ENCODE measurements at regions not wholly inside any gene's neighbourhood (a gene's known extent, or its start where the extent isn't known, plus 50 kb on each side); places are given as distances from the start of the nearest gene placed in this dataset.

DNA sequence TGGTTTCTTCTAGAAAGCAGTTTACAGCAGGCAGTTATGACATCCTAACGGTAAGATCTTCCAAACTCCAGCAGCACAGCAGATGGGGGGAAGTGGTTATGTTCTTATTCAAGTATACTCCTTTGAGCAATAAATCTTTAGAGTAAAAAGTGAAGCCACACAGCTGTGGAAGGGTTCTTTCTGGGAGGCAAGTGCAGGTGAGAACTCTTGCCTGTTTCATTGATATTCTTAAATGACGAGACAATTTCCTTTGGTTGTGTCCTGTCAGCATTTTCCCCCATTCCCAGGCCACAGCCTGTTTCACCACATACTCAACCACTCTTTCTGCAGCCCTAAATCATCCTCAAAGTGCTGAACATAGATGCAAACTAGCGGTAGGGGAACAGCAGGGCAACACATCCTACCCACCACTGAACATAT, 207.3 kb upstream of the MTNR1B start:
- intact Hi-C loops (cut with micrococcal nuclease; ENCODE audit: unreplicated experiment) = no loop called here
- DNase-seq = no peak
- Histone ChIP-seq H3K36me3 (ENCODE audit: control insufficient read depth, insufficient read depth, low read length) (no peaks in the 10 kb centered on the region), H3K4me1 (no peaks in the 10 kb centered on the region), H3K27me3 (replicated peaks; ENCODE audit: control insufficient read depth, insufficient read depth, low read length) (0 out of 2 replicates have a peak, but pooled peaks cover 1% of the 10 kb centered on the region), H3K9me3 (no peaks in the 10 kb centered on the region), H3K4me3 (ENCODE audit: low read depth, low read length) (no peak overlapping the region)
- no peak overlapping the region for H3K4me3 Mint-ChIP-seq (ENCODE audit: unreplicated experiment)
- BruUV-seq (replicated peaks) = no TSS peak
- H3K27ac Mint-ChIP-seq (ENCODE audit: unreplicated experiment) = no peak overlapping the region
- POLR2A ChIA-PET = no interaction called here
- H3K4me1 Mint-ChIP-seq (ENCODE audit: low read depth, unreplicated experiment) = no peaks in the 10 kb centered on the region
- no peak for TF ChIP-seq CTCF (IDR thresholded peaks at IDR 0.05; ENCODE audit: insufficient read depth in 1 of 2, low read depth in 1 of 2, low read length in 1 of 2, severe bottlenecking in 1 of 2, unreplicated experiment in 1 of 2)
- H3K9me3 Mint-ChIP-seq (ENCODE audit: unreplicated experiment) = no peaks in the 10 kb centered on the region
- H3K36me3 Mint-ChIP-seq (ENCODE audit: insufficient read depth, unreplicated experiment) = no peaks in the 10 kb centered on the region
- peaks cover 38% of the 10 kb centered on the region for H3K27me3 Mint-ChIP-seq (ENCODE audit: insufficient read depth, unreplicated experiment)
- CTCF ChIA-PET = no interaction called here

GRCh38 chr11:92763336-92763735, 206.1 kb upstream of the MTNR1B start:
- Histone ChIP-seq H3K4me3 (ENCODE audit: low read depth, low read length) (no peak overlapping the region), H3K27me3 (replicated peaks; ENCODE audit: control insufficient read depth, insufficient read depth, low read length) (0 out of 2 replicates have a peak, but pooled peaks cover 1% of the 10 kb centered on the region), H3K36me3 (ENCODE audit: control insufficient read depth, insufficient read depth, low read length) (no peaks in the 10 kb centered on the region), H3K4me1 (no peaks in the 10 kb centered on the region), H3K9me3 (no peaks in the 10 kb centered on the region)
- ChIA-PET POLR2A (no interaction called here), CTCF (no interaction called here)
- Mint-ChIP-seq H3K9me3 (ENCODE audit: unreplicated experiment) (no peaks in the 10 kb centered on the region), H3K36me3 (ENCODE audit: insufficient read depth, unreplicated experiment) (no peaks in the 10 kb centered on the region), H3K27ac (ENCODE audit: unreplicated experiment) (no peak overlapping the region), H3K27me3 (ENCODE audit: insufficient read depth, unreplicated experiment) (peaks cover 43% of the 10 kb centered on the region), H3K4me1 (ENCODE audit: low read depth, unreplicated experiment) (no peaks in the 10 kb centered on the region), H3K4me3 (ENCODE audit: unreplicated experiment) (no peak overlapping the region)
- no peak for DNase-seq
- no TSS peak for BruUV-seq (replicated peaks)
- intact Hi-C loops (cut with micrococcal nuclease; ENCODE audit: unreplicated experiment) = no loop called here
- no peak for TF ChIP-seq CTCF (IDR thresholded peaks at IDR 0.05; ENCODE audit: insufficient read depth in 1 of 2, low read depth in 1 of 2, low read length in 1 of 2, severe bottlenecking in 1 of 2, unreplicated experiment in 1 of 2)

DNA sequence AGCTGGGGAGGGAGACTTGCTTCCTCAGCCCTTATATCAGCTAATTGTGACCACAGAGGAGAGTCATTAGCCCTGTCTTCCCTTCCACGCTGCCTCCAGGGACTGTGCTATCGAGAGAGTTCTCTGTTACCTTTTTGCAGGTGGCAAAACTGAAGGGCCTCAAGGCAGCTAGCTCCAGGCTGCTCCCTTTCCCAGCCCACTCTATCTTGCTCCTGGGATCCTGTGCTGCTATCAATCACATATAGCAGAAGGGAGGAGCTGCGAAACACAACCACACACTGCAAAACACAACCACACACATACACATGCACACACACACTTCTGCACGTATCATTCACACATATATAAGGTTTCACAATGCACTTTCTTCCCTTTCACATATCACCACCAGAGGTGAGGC, 205.3 kb upstream of the MTNR1B start:
- Mint-ChIP-seq H3K27me3 (ENCODE audit: insufficient read depth, unreplicated experiment) (peaks cover 42% of the 10 kb centered on the region), H3K4me3 (ENCODE audit: unreplicated experiment) (no peak overlapping the region), H3K9me3 (ENCODE audit: unreplicated experiment) (no peaks in the 10 kb centered on the region), H3K27ac (ENCODE audit: unreplicated experiment) (no peak overlapping the region), H3K36me3 (ENCODE audit: insufficient read depth, unreplicated experiment) (no peaks in the 10 kb centered on the region), H3K4me1 (ENCODE audit: low read depth, unreplicated experiment) (no peaks in the 10 kb centered on the region)
- Histone ChIP-seq H3K36me3 (ENCODE audit: control insufficient read depth, insufficient read depth, low read length) (no peaks in the 10 kb centered on the region), H3K27me3 (replicated peaks; ENCODE audit: control insufficient read depth, insufficient read depth, low read length) (0 out of 2 replicates have a peak, but pooled peaks cover 1% of the 10 kb centered on the region), H3K9me3 (no peaks in the 10 kb centered on the region), H3K4me1 (no peaks in the 10 kb centered on the region), H3K4me3 (ENCODE audit: low read depth, low read length) (no peak overlapping the region)
- intact Hi-C loops (cut with micrococcal nuclease; ENCODE audit: unreplicated experiment) = no loop called here
- no TSS peak for BruUV-seq (replicated peaks)
- POLR2A ChIA-PET = no interaction called here
- no peak for TF ChIP-seq CTCF (IDR thresholded peaks at IDR 0.05; ENCODE audit: insufficient read depth in 1 of 2, low read depth in 1 of 2, low read length in 1 of 2, severe bottlenecking in 1 of 2, unreplicated experiment in 1 of 2)
- CTCF ChIA-PET = no interaction called here
- no peak for DNase-seq

Measured in Caco-2 (cell line).